ENCODE measurements at regions not wholly inside any gene's neighbourhood (a gene's known extent, or its start where the extent isn't known, plus 50 kb on each side); places are given as distances from the start of the nearest gene placed in this dataset.

- no peak for DNase-seq
Measured at GRCh38 chr15:95295896-95296625, 1034.4 kb upstream of the NR2F2 start.

GRCh38 chr15:95296643-95297042, 1033.9 kb upstream of the NR2F2 start:
- no peak for DNase-seq

- peak; percentile 18 for DNase-seq
Measured at GRCh38 chr15:95298729-95299128, 1031.8 kb upstream of the NR2F2 start.

- peak; percentile 14 for DNase-seq
Measured at GRCh38 chr15:95300958-95301357, 1029.5 kb upstream of the NR2F2 start.

GRCh38 chr15:95302206-95302605, 1028.3 kb upstream of the NR2F2 start:
- peak; percentile 8 for DNase-seq

- DNase-seq: no peak
Measured at GRCh38 chr15:95302809-95303208, 1027.7 kb upstream of the NR2F2 start.

- no peak for DNase-seq
Measured at GRCh38 chr15:95303713-95304112, 1026.8 kb upstream of the NR2F2 start.

- no peak for DNase-seq
Measured at GRCh38 chr15:95304151-95304946, 1026.2 kb upstream of the NR2F2 start.

GRCh38 chr15:95304947-95305400, 1025.5 kb upstream of the NR2F2 start:
- no peak for DNase-seq

- no peak for DNase-seq
Measured at GRCh38 chr15:95307115-95307514, 1023.4 kb upstream of the NR2F2 start.

GRCh38 chr15:95319242-95319641, 1011.3 kb upstream of the NR2F2 start:
- DNase-seq: no peak

GRCh38 chr15:95323796-95324195, 1006.7 kb upstream of the NR2F2 start:
- no peak for DNase-seq

GRCh38 chr15:95324656-95325055, 1005.8 kb upstream of the NR2F2 start:
- DNase-seq: no peak

- DNase-seq: no peak
Measured at GRCh38 chr15:95325763-95326404, 1004.6 kb upstream of the NR2F2 start.

GRCh38 chr15:95326431-95327182, 1003.9 kb upstream of the NR2F2 start:
- DNase-seq: no peak

- no peak for DNase-seq
Measured at GRCh38 chr15:95327183-95327525, 1003.3 kb upstream of the NR2F2 start.

- no peak for DNase-seq
Measured at GRCh38 chr15:95327661-95328060, 1002.8 kb upstream of the NR2F2 start.

GRCh38 chr15:95328559-95328958, 1001.9 kb upstream of the NR2F2 start:
- DNase-seq: no peak

- peak; percentile 7 for DNase-seq
Measured at GRCh38 chr15:95329362-95329761, 1001.1 kb upstream of the NR2F2 start.

GRCh38 chr15:95341686-95342085, 988.8 kb upstream of the NR2F2 start:
- no peak for DNase-seq

- DNase-seq: no peak
Measured at GRCh38 chr15:95345867-95346266, 984.6 kb upstream of the NR2F2 start.

GRCh38 chr15:95346721-95347475, 983.6 kb upstream of the NR2F2 start:
- no peak for DNase-seq

Measured in activated CD4-positive, alpha-beta T cell treated with anti-CD3 and anti-CD28 coated beads, Interleukin-10, Interleukin-2, amounts not matched to agents 100 ng/mL and 50 ng/mL, durations not matched to agents 16 hours and 8 hours (primary cell).